ENCODE measurements at regions not wholly inside any gene's neighbourhood (a gene's known extent, or its start where the extent isn't known, plus 50 kb on each side); places are given as distances from the start of the nearest gene placed in this dataset.
"Not testable (repeated sequence)": the region's sequence is repeated elsewhere in the genome, so short reads cannot be mapped to it uniquely, and the experiment has no call there.

DNA sequence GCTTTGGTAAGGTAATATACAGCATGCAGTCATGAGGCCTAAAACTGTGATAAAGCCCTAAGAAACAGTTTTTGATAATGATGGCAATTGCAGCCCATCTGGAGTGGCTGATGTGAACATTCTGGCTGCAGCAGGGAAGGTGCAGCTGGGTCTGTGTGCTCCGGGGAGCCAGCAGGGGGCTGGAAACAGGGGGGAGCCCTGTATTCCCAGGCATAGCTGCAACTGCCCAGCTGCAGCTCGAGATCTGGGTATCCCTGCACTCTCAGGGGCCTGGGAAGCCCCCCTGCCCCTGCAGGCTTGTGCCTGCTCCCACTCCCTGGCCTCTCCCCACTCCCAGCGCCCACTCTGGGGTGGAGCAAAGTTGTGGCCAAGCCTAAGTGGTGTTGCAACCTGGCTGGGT is 95.6 kb downstream of the RRAGB start:
- DNase-seq (ENCODE audit: low spot score), result no peak

DNA sequence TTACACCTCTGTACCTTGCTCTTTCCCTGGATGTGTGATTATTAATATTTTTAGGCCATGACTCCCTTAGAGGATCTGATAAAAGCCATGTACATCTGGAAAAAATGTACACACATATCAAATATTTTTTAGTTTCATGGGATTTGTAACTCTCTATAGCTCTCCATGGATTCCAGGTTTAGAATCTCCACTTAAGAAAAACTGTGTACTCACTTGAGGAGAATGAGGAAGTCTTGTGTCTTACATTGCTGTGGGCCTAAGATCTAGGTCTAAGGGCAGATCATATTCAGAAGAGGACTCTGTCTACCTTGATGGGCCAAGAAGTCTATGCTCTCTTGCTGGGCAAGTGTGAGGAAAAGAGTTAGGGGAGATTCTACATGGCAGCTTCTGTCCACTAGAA is 98.0 kb downstream of the RRAGB start:
- no peak for DNase-seq (ENCODE audit: low spot score)

DNA sequence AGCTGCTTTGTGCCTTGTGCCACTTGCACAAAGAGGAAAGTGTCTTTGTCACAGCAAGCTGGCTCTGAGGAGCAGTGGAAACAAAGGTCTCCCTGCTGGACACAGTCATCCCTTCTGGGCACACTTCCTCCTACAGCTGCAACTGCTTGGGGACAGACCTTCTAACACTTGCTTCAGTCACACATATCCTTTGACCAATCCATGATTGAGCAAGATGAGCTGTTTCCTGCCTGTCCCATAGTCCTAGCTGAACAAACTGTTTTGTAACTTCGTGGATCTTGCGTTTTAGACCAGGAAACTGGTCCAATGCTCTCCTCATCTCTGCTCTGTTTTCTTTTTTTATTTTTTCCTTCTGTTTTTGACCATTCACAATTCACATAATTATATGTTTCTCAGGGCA is 98.5 kb downstream of the RRAGB start:
- no peak for DNase-seq (ENCODE audit: low spot score)

DNA sequence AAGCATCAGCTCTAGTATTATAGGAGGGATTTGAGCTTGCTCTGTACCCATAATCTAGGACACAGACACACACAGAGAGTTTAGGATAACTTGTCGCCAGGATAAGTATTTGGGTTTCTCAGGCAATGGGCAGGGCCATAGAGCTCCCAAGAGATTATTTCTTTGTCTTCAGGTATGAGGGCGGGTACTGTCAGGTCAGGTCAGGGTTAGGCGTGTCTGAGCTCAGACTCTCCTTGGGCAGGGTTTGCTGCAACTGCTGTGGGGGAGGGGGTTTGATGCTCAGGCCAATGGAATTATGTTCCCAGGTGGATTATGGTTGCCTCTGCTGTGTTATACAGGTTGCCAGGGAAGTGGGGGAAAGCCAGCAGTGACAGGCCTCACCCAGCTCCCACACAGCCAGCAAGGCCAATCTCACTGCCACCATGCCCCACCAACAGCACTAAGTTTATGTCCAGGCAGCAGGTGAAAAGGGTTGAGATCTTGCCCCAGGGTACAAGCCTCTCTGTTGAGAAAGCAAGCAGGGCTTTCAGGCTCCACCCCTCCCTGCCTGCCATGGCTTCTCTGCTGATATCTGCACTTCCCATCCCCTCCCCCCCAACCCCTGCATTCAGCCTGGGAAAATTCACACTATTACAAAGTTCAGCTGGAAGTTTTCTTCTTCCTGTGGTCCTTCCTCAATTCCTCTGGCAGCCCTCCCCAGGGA is 101.3 kb downstream of the RRAGB start:
- DNase-seq (ENCODE audit: low spot score), result no peak

DNA sequence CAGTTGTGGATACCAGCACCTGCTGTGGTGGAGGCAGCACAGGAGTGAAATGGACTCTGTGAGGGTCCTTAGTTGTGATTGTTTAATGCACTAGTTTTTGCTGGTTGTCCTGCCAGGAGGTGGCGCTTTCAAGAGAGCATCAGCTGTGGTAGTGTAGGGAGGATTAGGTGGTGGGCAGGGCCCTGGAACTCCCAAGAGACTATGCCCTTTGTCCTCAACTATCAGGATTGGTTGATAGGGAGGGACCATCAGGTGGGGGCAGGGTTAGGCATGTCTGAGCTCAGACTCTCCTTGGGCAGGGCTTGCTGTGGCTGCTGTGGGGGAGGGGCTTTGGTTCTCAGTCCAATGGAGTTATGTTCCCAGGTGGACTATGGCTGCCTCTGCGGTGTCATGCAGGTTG is 121.9 kb downstream of the RRAGB start:
- no peak for DNase-seq (ENCODE audit: low spot score)

DNA sequence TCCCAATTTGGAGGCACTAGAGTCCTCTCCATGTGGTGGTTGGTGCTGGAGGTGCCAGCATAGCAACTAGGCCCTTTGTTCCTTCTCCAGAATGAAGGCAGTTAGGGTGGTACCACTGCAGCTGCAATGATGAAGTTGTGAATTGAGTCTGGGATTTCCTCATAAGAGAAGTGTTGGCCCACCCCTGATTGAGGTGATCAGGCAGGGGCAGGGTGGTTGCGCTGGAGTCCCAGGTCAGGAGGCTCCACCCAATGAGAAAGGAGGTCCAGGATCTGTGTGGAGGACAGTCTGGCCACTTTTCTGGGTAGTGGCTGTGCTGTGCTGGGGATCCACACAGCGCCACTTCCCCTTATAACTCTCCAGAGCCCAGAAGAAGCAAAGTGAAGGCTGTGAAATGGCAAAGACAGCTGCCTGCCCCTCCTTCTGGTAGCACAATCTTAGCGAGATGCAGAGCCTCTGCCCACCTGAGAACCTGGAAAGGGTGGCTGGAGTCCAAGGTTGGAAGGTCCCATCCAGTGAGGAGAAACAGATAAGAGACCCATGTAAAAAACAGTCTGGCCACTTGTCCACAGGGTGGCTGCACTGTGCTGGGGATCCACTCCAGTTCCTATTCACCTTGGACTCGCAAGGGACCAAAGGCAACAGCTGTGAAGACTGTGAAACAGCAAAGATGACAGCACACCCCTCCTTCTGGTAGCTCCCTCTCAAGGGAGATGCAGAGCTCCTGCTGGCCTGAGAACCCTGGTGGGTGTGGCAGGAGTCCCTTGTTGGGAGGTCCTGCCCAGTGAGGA is 124.6 kb downstream of the RRAGB start:
- no peak for DNase-seq (ENCODE audit: low spot score)

DNA sequence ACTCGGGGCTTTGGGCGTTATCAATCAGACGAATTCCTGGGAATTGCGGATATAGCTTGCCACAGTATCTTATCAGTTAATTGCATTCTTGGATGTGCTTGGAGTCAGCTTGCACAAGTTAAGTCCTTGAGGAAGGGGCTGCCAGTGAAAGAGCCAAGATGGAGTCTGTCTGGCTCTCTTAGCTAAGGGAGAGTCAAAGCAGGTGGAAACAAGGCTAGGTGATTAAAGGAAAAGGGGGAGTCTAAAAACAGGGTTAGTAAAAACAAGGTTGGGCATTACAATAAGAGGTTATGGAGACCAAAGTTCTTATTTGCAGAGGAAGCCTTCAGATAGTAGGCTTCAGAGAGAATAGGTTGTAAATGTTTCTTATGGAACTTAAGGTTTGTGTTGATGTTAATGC is 149.2 kb downstream of the RRAGB start:
- not testable (repeated sequence) for DNase-seq (ENCODE audit: low spot score)

DNA sequence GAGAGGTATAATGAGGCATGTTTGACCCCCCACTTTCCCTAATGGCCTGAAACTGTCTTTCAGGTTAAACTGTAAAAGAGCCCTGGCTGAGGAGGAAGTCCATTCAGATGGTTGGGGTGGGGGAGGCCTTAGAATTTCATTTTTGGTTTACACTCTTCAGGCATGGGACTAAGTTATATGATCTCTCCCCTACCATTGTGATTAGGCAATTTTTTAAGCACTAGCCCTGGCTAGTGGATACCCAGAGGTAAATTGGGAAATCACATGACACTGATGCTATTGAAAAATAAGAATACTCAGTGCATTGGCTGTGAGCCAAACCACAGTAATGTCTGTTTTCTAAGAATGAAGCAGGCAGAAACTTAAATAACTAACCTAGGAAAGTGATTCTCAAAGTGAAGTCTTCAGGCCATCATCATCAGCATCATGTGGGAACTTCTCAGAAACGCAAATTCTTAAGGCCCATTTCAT is 149.7 kb downstream of the RRAGB start:
- no peak for DNase-seq (ENCODE audit: low spot score)

DNA sequence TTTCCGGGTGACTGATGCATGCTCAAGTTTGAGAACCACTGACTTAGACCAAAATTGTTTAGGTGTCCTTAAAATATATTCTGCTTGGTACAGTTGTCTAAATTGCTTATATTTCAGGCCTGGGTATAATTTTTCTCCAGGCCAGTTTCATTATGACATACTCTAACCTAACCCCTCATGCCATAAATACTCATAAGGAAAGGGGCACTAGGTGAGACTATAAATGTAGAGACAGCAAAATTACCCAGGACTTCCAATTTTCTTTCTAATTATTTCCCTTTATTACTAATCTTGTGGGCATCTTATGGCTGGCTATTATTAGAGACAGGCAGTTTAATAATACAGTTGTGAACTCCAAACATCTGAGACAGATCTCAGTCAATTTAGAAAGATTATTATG is 150.2 kb downstream of the RRAGB start:
- DNase-seq (ENCODE audit: low spot score), result no peak

DNA sequence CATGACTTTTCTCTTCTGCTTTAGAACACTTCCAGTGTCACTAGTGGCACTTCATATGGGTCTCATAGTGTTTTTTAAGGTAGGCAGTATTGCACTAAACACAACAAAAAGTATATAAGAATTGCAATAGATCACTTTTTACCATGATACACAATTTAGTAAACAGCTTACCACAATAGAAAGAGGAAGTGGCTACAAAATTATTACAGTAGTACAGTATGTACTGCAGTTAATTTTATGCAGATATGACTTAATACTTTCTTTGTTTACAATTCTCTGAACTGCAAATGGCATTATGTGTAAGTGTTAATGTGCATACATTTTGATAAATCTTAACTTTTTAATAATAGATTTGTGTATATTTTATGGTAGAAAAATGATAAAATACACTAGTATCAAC is 157.3 kb downstream of the RRAGB start:
- no peak for DNase-seq (ENCODE audit: low spot score)

DNA sequence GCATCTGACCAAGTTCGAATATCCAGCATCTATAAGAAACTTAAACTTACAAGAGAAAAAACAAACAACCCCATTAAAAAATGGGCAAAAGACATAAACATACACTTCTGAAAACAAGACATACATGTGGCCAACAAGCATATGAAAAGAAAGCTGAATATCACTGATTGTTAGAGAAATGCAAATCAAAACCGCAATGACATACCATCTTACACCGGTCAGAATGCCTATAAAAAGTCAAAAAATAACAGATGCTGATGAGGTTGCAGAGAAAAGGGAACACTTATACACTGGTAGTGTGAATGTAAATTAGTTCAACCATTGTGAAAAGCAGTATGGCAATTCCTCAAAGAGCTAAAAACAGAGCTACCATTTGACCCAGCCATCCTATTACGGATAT is 166.0 kb downstream of the RRAGB start:
- not testable (repeated sequence) for DNase-seq (ENCODE audit: low spot score)

DNA sequence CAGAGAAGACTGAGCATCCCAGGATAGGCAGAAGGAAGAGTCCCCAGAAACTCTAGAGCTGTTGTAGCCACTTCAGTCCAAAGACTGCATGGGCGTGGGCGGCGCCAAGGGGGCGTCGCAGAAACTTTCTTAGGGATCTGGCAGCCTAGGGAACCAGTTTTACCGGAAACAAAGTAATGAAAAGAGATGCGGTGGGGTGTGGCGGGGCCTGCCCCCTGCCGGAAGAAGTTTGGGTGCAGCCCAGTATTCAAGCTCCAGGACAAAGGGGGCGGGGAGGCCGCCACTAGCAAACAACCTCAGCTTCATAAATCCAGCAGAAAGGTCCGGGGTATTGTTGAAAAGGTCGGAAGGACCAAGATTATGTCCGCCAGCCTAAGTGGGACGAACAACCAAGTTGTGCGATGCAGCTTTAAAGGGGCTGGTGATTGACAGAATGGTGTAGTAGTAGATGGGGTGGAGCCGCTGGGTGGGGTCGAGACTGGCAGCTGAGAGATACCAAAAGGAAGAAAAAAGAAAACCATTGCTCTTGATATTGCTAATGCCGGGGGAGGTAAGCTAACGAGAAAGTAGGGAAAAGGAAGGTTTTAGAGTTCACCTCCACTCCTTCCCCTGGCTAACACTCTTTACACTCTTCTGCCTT is 190.5 kb downstream of the RRAGB start:
- peak; percentile 40 for DNase-seq (ENCODE audit: low spot score)

DNA sequence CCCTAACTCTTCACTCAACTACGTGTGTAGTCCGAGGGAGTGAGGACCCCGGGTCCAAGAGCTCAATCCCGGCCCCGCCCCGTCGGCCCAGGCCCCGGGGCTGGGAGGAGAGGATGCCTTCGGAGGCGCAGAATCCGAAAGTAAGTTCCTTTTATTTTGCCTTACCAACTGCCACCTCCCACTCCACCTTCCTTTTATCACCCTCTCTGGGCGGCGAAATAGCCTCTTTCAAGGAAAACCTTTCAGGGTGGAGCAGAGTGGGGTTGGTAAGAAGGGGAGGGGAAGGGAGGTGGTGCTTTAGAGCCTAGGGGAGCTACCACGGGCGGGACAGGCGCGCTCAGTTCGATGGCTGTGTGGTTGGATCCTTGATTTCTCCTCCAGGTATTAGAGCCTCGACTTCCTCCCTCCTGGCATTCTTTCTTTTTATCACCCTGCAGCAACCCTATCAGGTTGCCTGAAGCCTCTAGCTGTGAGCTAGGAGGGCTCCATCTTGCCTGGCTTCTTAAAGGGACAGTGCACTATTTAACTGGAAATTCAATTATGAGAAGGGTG is 191.2 kb downstream of the RRAGB start:
- DNase-seq (ENCODE audit: low spot score), result peak; percentile 0

DNA sequence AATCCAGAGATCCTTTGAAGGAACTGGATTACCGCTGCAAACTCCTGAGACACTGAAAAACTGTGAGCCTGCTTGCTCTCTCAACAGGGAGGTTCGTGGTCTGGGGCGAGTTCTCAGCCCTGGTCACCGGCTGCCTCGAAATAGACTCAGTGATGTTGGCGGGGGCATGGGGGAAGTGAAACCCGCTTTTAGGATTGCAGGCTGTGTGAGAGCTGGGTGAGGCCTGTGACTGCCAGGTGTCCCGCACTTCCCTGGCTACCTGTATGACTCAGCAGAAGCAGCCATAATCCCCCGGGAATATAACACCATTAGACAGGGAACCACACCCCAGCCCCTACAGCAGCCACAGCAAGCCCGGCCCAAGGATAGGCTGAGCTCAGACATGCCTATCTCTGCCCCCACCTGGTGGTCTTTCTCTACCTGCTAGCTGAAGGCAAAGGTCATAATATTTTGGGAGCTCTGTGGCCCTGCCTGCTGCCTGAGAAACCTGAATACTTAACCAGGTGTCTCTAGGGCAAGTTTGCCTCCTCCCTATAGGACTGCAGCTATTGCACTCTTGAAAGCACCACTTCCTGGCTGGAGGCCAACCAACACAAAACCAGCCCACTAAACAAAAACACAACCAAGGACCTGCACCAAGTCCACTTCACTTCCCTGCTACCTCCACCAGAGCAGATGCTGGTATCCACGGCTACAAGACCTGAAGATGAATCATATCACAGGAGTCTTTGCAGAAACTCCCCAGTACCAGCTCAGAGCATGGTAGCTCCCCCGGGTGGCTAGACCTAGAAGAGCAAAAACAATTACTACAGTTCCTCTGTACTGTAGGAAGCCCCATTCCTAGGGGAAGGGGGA is 202.0 kb downstream of the RRAGB start:
- no peak for DNase-seq (ENCODE audit: low spot score)

DNA sequence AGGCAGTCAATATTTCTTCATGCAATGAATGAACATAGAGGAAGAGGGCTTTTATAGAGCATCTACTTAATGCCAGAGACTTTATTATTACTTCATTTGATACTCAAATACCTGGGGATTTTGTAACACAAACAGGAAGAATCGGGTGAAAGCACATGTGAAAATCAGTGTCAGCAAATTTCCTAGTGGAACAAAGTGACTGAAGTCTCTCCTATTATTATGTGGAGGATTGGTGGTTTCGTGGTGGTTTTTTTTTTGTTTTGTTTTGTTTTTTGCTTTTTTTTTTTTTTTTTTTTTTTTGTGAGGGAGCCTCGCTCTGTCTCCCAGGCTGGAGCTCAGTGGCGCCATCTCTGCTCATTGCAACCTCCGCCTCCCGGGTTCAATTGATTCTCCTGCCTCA is 207.0 kb downstream of the RRAGB start:
- DNase-seq (ENCODE audit: low spot score), result no peak

DNA sequence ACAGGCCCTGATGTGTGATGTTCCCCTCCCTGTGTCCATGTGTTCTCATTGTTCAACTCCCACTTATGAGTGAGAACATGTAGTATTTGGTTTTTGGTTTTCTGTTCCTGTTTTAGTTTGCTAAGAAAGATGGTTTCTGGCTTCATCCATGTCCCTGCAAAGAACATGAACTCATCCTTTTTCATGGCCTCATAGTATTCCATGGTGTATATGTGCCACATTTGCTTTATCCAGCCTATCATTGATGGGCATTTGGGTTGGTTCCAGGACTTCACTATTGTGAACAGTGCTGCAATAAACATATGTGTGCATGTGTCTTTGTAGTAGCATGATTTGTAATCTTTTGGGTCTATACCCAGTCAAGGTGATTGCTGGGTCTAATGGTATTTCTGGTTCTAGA is 211.0 kb downstream of the RRAGB start:
- DNase-seq (ENCODE audit: low spot score), result not testable (repeated sequence)

Measured in kidney capillary endothelial cell (primary cell).